CD14-positive monocyte (primary cell): ENCODE measurements at regions not wholly inside any gene's neighbourhood (a gene's known extent, or its start where the extent isn't known, plus 50 kb on each side); places are given as distances from the start of the nearest gene placed in this dataset.
A peak's percentile ranks its signal among the peaks of the same experiment; 100 is the strongest.
"Not testable (repeated sequence)": the region's sequence is repeated elsewhere in the genome, so short reads cannot be mapped to it uniquely, and the experiment has no call there.

Experiments
- DNase-seq, 3 donors: peaks; one replicate each; pipeline ENCODE4 v3.0.0-alpha.2; 2011 to 2022
- H2AFZ ChIP-seq: 2 replicates; pipeline ENCODE4 v1.6.0; 2012; ENCODE audit warnings: mild to moderate bottlenecking, low read depth, low read length, inconsistent platforms; ENCODE audit not compliant: insufficient read depth, poor library complexity, severe bottlenecking
- H3K27ac ChIP-seq, 2 donors: 1 replicate in 1 of 2; 2 replicates in 1 of 2; pipeline ENCODE4 v1.5.1; 2012 to 2013; ENCODE audit warnings: low read length in 2 of 2, control low read depth in 1 of 2, inconsistent platforms in 1 of 2, low read depth in 1 of 2, mild to moderate bottlenecking in 1 of 2
- H3K27me3 ChIP-seq, 2 donors: one replicate each; pipeline versions ENCODE4 v1.6.0 to v1.6.1; 2011 to 2013; ENCODE audit warnings: low read length in 2 of 2; ENCODE audit not compliant: control insufficient read depth in 2 of 2, insufficient read depth in 2 of 2
- H3K36me3 ChIP-seq, 2 donors: replicated peaks in 1 of 2; 1 replicate in 1 of 2; 2 replicates in 1 of 2; pipeline versions ENCODE4 v1.5.1 to v1.6.1; 2012 to 2013; ENCODE audit warnings: low read length in 2 of 2, control low read depth in 1 of 2, inconsistent platforms in 1 of 2, mild to moderate bottlenecking in 1 of 2; ENCODE audit not compliant: insufficient read depth in 2 of 2, control insufficient read depth in 1 of 2
- H3K4me1 ChIP-seq, 2 donors: 1 replicate in 1 of 2; 2 replicates in 1 of 2; pipeline versions ENCODE4 v1.5.1 to v1.6.1; 2012 to 2013; ENCODE audit warnings: low read length in 2 of 2, control low read depth in 1 of 2, inconsistent platforms in 1 of 2, mild to moderate bottlenecking in 1 of 2, moderate library complexity in 1 of 2; ENCODE audit not compliant: insufficient read depth in 2 of 2, control insufficient read depth in 1 of 2
- H3K4me2 ChIP-seq: replicated peaks from 2 replicates; pipeline ENCODE3; 2012; ENCODE audit warnings: low read length, moderate library complexity, mild to moderate bottlenecking; ENCODE audit not compliant: poor library complexity, severe bottlenecking; ENCODE audit errors: extremely low read depth
- H3K4me3 ChIP-seq, 3 experiments: fragments of 200-600 bp in 1 of 3; sonication (generic) in 1 of 3; replicated peaks in 1 of 3; 1 replicate in 2 of 3; 2 replicates in 1 of 3; pipeline ENCODE4 v1.5.1; 2011 to 2013; ENCODE audit warnings: low read length in 3 of 3, mild to moderate bottlenecking in 3 of 3, control low read depth in 2 of 3, low read depth in 2 of 3, inconsistent platforms in 1 of 3, moderate library complexity in 1 of 3
- H3K79me2 ChIP-seq: 2 replicates; pipeline ENCODE4 v1.6.0; 2012; ENCODE audit warnings: mild to moderate bottlenecking, control low read depth, inconsistent platforms, low read length, moderate library complexity; ENCODE audit not compliant: insufficient read depth
- H3K9ac ChIP-seq: 2 replicates; pipeline ENCODE4 v1.6.0; 2017; ENCODE audit warnings: low read length, mild to moderate bottlenecking; ENCODE audit not compliant: insufficient read depth, poor library complexity, severe bottlenecking
- H3K9me3 ChIP-seq, 2 donors: replicated peaks in 1 of 2; 1 replicate in 1 of 2; 2 replicates in 1 of 2; pipeline versions ENCODE4 v1.5.1 to v1.6.1; 2012 to 2013; ENCODE audit warnings: low read length in 2 of 2, control low read depth in 1 of 2; ENCODE audit not compliant: control insufficient read depth in 1 of 2, insufficient read depth in 1 of 2
- H4K20me1 ChIP-seq: 2 replicates; pipeline ENCODE4 v1.6.0; 2012; ENCODE audit warnings: mild to moderate bottlenecking, low read length, control low read depth, moderate library complexity; ENCODE audit not compliant: insufficient read depth
- H3K27ac Mint-ChIP-seq, 7 donors: one replicate each; pipeline ENCODE4 v1.8.0; 2020; ENCODE audit warnings: mild to moderate bottlenecking in 7 of 7, mixed read lengths in 7 of 7, moderate library complexity in 6 of 7, inconsistent platforms in 2 of 7
- H3K27me3 Mint-ChIP-seq, 3 donors: one replicate each; pipeline ENCODE4 v1.8.0; 2021 to 2022; ENCODE audit warnings: low read depth in 3 of 3, mild to moderate bottlenecking in 3 of 3, mixed read lengths in 3 of 3, moderate library complexity in 3 of 3, inconsistent platforms in 1 of 3
- H3K36me3 Mint-ChIP-seq, 2 donors: one replicate each; pipeline ENCODE4 v1.8.0; 2020; ENCODE audit warnings: mixed read lengths in 2 of 2, inconsistent platforms in 1 of 2, mild to moderate bottlenecking in 1 of 2
- H3K4me1 Mint-ChIP-seq: one replicate; pipeline ENCODE4 v1.8.0; 2020; ENCODE audit warnings: mild to moderate bottlenecking, mixed read lengths
- H3K4me3 Mint-ChIP-seq, 2 donors: one replicate each; pipeline ENCODE4 v1.8.0; 2020; ENCODE audit warnings: mild to moderate bottlenecking in 2 of 2, mixed read lengths in 2 of 2, moderate library complexity in 1 of 2
- H3K9me3 Mint-ChIP-seq, 7 donors: one replicate each; pipeline ENCODE4 v1.8.0; 2020 to 2022; ENCODE audit warnings: mixed read lengths in 7 of 7, mild to moderate bottlenecking in 6 of 7, moderate library complexity in 6 of 7, inconsistent platforms in 2 of 7
- CTCF ChIP-seq: fragments of 200-600 bp; IDR thresholded peaks from one replicate; pipeline ENCODE4 v1.8.0; 2022; ENCODE audit warnings: antibody characterized with exemption, mild to moderate bottlenecking
- WGBS: methylation state at CpG from one replicate; pipeline ENCODE4 v1.1.5; 2013; ENCODE audit warnings: missing lambda C conversion rate; ENCODE audit not compliant: insufficient coverage; 5-methylcytosine and 5-hydroxymethylcytosine counted together
- intact Hi-C, 2 donors: fragments of 100-400 bp; cut with micrococcal nuclease; formaldehyde crosslinking; loops; one replicate each; pipeline versions ENCODE4 v1.15.0 to v1.15.1; 2023

GRCh38 chr3:197618408-197618807 lies 62.6 kb upstream of the BDH1 start:
- WGBS = no CpG with 5 or more reads among the region's 5 CpGs
- H3K27ac Mint-ChIP-seq = not testable (repeated sequence)

GRCh38 chr3:197615430-197615829 lies 59.7 kb upstream of the BDH1 start:
- H2AFZ ChIP-seq = no peak overlapping the region
- TF ChIP-seq CTCF = no peak
- intact Hi-C loops = no loop called here
- no peak overlapping the region for H3K4me3 ChIP-seq
- Mint-ChIP-seq H3K27ac (no peak overlapping the region), H3K4me1 (no peaks in the 10 kb centered on the region), H3K9me3 (peaks cover 0 to 9% (median 3%) of the 10 kb centered on the region in 7 donors), H3K36me3 (peaks cover 72 to 89% of the 10 kb centered on the region in 2 donors), H3K27me3 (no peaks in the 10 kb centered on the region), H3K4me3 (no peak overlapping the region)
- no peaks in the 10 kb centered on the region for H4K20me1 ChIP-seq
- H3K4me1 ChIP-seq = no peaks in the 10 kb centered on the region
- peaks cover 81 to 95% of the 10 kb centered on the region in 2 donors for H3K36me3 ChIP-seq
- no peaks in the 10 kb centered on the region for H3K27me3 ChIP-seq
- no peaks in the 10 kb centered on the region for H3K79me2 ChIP-seq
- no peak overlapping the region for H3K9ac ChIP-seq
- DNase-seq = no peak
- no peaks in the 10 kb centered on the region for H3K9me3 ChIP-seq
- H3K4me2 ChIP-seq = no peak overlapping the region
- WGBS = 100% methylated on average over 1 of the region's 3 CpGs
- H3K27ac ChIP-seq = no peak overlapping the region

More at GRCh38 chr3:197618408-197618807, 62.6 kb upstream of the BDH1 start:
- H3K4me3 Mint-ChIP-seq, H3K27ac ChIP-seq, H2AFZ ChIP-seq, H3K27me3 Mint-ChIP-seq, H3K9me3 ChIP-seq, H3K4me1 ChIP-seq, H3K79me2 ChIP-seq, H3K9me3 Mint-ChIP-seq, DNase-seq, H3K4me2 ChIP-seq, H3K9ac ChIP-seq, H3K27me3 ChIP-seq, H4K20me1 ChIP-seq, intact Hi-C loops, H3K4me3 ChIP-seq, H3K4me1 Mint-ChIP-seq: not testable (repeated sequence)
- H3K36me3 Mint-ChIP-seq = peaks cover 68 to 82% of the 10 kb centered on the region in 2 donors
- peaks cover 68 to 81% of the 10 kb centered on the region in 2 donors for H3K36me3 ChIP-seq

GRCh38 chr3:197614134-197614533 lies 58.4 kb upstream of the BDH1 start:
- H3K36me3 ChIP-seq = peaks cover 68 to 94% of the 10 kb centered on the region in 2 donors
- H3K27ac ChIP-seq, H3K27me3 Mint-ChIP-seq, H3K4me1 Mint-ChIP-seq, H3K79me2 ChIP-seq, H3K9ac ChIP-seq, H3K27me3 ChIP-seq, H3K9me3 ChIP-seq, H3K4me2 ChIP-seq, H3K9me3 Mint-ChIP-seq, H3K4me1 ChIP-seq, DNase-seq, H3K4me3 Mint-ChIP-seq, H3K4me3 ChIP-seq, intact Hi-C loops, H4K20me1 ChIP-seq, H2AFZ ChIP-seq: not testable (repeated sequence)
- peak overlapping the region in 1 of 7 donors; percentile 32 for H3K27ac Mint-ChIP-seq
- WGBS = no CpG with 5 or more reads among the region's 3 CpGs
- H3K36me3 Mint-ChIP-seq = peaks cover 70 to 86% of the 10 kb centered on the region in 2 donors
